Cardiac fibroblast (primary cell): ENCODE measurements at regions not wholly inside any gene's neighbourhood (a gene's known extent, or its start where the extent isn't known, plus 50 kb on each side); places are given as distances from the start of the nearest gene placed in this dataset.

Source experiments
- DNase-seq, 2 donors: peaks; one replicate each; pipeline versions ENCODE4 v3.0.0 to v3.0.0-alpha.2; 2010; ENCODE audit warnings: low read depth in 2 of 2
- H3K4me3 ChIP-seq, 2 donors: replicated peaks in 1 of 2; 1 replicate in 1 of 2; 2 replicates in 1 of 2; pipeline ENCODE4 v1.5.1; 2011; ENCODE audit warnings: low read depth in 2 of 2, low read length in 2 of 2, mild to moderate bottlenecking in 2 of 2, moderate library complexity in 1 of 2
- TF ChIP-seq, protein P1 (sequence below): IDR thresholded peaks from one replicate; pipeline ENCODE4 v1.5.1; 2011; ENCODE audit warnings: low read depth, mild to moderate bottlenecking, low read length, inconsistent platforms

DNA sequence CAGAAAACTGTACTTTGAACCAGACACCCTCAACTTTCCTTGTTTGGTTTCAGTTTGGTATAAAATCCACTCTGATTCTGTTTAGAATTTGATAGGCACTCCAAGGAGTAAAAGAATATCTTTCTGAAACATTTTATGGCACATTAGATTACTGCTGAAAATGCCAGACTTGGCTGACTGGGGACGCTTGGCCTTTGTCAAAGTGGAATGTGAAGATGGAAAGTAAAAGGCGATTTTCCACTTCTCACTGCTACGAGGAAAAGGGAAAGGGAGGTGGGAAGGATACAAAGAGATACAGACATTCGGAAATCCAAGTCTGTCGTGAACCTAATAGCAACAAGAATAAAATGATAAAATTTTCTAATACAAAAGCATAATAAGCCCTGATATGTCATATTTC, 203.9 kb downstream of the DMRT2 start:
- DNase-seq: no peak
- H3K4me3 ChIP-seq: no peak overlapping the region
- TF ChIP-seq, protein P1, sequence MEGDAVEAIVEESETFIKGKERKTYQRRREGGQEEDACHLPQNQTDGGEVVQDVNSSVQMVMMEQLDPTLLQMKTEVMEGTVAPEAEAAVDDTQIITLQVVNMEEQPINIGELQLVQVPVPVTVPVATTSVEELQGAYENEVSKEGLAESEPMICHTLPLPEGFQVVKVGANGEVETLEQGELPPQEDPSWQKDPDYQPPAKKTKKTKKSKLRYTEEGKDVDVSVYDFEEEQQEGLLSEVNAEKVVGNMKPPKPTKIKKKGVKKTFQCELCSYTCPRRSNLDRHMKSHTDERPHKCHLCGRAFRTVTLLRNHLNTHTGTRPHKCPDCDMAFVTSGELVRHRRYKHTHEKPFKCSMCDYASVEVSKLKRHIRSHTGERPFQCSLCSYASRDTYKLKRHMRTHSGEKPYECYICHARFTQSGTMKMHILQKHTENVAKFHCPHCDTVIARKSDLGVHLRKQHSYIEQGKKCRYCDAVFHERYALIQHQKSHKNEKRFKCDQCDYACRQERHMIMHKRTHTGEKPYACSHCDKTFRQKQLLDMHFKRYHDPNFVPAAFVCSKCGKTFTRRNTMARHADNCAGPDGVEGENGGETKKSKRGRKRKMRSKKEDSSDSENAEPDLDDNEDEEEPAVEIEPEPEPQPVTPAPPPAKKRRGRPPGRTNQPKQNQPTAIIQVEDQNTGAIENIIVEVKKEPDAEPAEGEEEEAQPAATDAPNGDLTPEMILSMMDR: no peak

DNA sequence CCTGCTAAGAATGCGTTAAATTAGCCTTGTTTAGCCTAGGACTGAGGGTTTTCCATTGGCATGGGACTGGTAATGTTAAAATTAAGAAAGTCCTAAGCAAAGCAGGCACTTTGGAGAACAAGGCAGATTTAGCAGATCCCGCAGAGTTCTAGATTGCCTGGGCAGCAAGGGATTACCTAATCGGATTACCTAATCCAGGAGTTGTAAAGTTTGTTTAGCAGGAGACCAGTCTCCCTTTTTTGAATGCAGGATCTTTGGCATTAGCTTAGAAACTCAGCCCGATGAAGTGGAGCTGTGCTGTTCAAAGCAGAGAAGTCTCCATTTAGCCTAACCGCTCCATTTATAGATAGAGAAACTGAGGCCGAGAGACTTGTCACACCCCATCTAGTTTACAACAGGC, 206.0 kb downstream of the DMRT2 start:
- no peak overlapping the region for H3K4me3 ChIP-seq
- TF ChIP-seq, protein P1: no peak
- DNase-seq: no peak

DNA sequence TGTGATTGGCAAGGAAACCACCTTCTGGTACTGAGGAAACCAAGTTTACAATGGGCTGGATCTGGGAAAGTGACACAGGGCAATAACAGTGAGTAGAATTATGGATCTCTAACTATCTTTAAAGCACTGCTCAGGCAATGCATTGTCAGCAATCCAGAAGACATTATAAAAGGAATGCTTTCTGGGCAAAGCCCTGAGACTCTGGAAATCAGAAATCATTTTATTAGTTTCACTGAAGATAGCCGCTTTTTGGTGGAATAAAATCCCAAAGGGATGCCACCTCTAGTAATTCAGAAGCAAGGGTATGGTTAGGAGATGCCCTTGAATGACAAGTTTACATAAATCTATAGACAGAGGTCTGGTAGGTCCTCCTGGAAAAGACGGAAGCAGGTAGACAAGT, 211.1 kb downstream of the DMRT2 start:
- TF ChIP-seq, protein P1: no peak
- H3K4me3 ChIP-seq: no peak overlapping the region
- no peak for DNase-seq

DNA sequence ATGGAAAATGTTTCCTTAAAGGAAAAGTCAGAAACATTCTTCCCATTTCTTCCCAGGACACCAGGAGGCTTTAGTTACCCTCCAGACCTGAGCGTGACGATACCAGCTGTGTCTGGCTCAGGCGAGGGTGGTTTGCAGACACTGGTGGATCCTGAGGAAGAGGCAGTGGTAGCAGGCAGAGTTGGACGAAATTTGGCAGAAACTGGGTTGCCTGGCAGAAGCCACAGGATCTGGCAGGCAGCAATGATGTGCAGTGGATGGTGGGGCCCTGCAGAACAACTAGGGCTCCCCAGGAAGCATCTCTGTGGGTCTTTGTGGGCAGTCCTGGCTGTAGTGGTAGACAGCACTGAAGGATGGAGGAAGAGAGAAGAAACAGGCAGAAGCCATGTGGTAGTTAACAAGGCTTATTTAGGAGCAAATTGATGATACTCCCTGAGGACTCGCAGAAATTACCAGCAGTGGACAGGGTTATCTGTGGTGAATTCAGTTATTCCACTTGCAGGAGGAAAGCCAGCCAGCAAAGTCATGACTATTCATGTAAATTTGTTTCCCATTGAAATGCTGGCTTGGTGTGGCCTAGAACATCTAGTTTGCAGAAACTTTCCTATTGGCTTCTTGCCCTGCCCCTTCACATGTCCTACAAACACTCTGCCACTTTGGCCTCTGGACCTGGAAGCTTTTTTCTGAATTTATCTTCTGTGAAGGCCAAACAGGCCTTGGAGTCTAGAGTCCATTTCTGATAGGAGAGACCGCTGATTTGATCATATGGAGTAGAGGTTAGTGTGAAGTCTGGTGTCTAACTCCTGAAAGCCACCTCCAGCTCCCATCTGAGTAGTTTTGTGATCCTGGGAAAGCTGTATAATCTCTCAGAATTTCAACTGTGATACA, 212.0 kb downstream of the DMRT2 start:
- H3K4me3 ChIP-seq: no peak overlapping the region
- TF ChIP-seq, protein P1: no peak
- no peak for DNase-seq

DNA sequence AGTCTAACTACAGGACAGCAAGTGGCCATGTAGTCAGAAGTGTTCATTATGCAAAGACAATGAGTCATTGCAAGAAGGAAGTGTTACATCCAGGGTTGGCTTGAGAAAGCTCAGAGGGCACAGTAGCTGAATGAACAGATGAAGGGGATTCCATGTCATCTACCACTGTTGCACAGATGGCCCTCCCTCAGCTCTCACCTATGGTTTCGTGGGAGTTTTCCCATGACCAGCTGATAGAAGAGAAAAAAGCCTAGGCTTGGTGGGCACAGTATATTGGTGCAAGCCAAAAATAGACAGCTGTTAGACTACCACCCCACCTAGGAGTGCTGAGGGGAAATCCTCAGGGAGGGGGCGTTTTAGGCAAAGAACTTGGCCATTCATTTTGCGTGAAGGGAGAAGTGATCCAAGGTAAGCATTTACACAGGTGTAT, 217.0 kb downstream of the DMRT2 start:
- H3K4me3 ChIP-seq: no peak overlapping the region
- no peak for DNase-seq
- TF ChIP-seq, protein P1: no peak

DNA sequence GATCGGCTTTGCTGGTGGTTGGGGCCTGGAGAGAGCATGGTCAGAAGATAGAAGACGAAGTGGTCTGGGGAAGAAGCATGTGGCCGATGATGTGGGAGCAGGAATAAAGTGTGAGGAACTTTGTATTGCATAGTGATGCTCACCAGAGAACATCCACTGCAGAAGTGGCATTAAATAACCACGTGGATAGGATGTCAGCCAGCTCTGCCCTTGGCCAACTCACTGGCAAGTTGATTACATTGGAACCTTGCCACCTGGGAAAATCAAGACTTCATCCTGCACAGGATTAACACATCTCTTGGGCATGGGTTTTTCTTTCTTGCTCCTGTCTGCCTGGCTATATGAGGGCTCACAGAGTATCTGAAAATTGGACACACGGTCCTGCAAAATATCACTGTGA, 217.4 kb downstream of the DMRT2 start:
- no peak for DNase-seq
- TF ChIP-seq, protein P1: no peak
- H3K4me3 ChIP-seq: no peak overlapping the region
